ENCODE measurements at regions not wholly inside any gene's neighbourhood (a gene's known extent, or its start where the extent isn't known, plus 50 kb on each side); places are given as distances from the start of the nearest gene placed in this dataset.
"Not testable (repeated sequence)": the region's sequence is repeated elsewhere in the genome, so short reads cannot be mapped to it uniquely, and the experiment has no call there.

GRCh38 chr13:89383891-89384290, 1712.7 kb downstream of the SLITRK5 start:
- WGBS, 3 donors: 79 to 91% (median 82%) methylated on average over 1 of the region's 1 CpG
- Histone ChIP-seq H3K9me3 (no peaks in the 10 kb centered on the region), H3K4me1 (ENCODE audit: insufficient read depth) (no peaks in the 10 kb centered on the region), H3K4me3 (no peak overlapping the region), H3K27me3 (no peaks in the 10 kb centered on the region), H3K36me3 (no peaks in the 10 kb centered on the region), H3K27ac (no peak overlapping the region)
- TF ChIP-seq POLR2A (IDR thresholded peaks at IDR 0.05) (no peak), EP300 (IDR thresholded peaks at IDR 0.05) (no peak), CTCF (IDR thresholded peaks at IDR 0.05) (no peak)
- no peak for DNase-seq
- intact Hi-C loops (cut with DNase I): no loop called here

GRCh38 chr13:89393758-89394304, 1722.7 kb downstream of the SLITRK5 start:
- Histone ChIP-seq H3K27ac (no peak overlapping the region), H3K4me3 (no peak overlapping the region), H3K4me1 (ENCODE audit: insufficient read depth) (no peaks in the 10 kb centered on the region), H3K9me3 (no peaks in the 10 kb centered on the region), H3K36me3 (no peaks in the 10 kb centered on the region), H3K27me3 (no peaks in the 10 kb centered on the region)
- no peak for TF ChIP-seq CTCF (IDR thresholded peaks at IDR 0.05)
- TF ChIP-seq EP300 (IDR thresholded peaks at IDR 0.05): no peak
- no peak for TF ChIP-seq POLR2A (IDR thresholded peaks at IDR 0.05)
- intact Hi-C loops (cut with DNase I): no loop called here
- no peak for DNase-seq
- WGBS, 3 donors: 42 to 56% (median 49%) methylated on average over 4 of the region's 4 CpGs

- Histone ChIP-seq H3K27me3 (no peaks in the 10 kb centered on the region), H3K4me3 (no peak overlapping the region), H3K9me3 (no peaks in the 10 kb centered on the region), H3K4me1 (ENCODE audit: insufficient read depth) (no peaks in the 10 kb centered on the region), H3K27ac (no peak overlapping the region), H3K36me3 (no peaks in the 10 kb centered on the region)
- TF ChIP-seq POLR2A (IDR thresholded peaks at IDR 0.05) (no peak), CTCF (IDR thresholded peaks at IDR 0.05) (no peak), EP300 (IDR thresholded peaks at IDR 0.05) (no peak)
- 4 to 6% (median 4%) methylated on average over 2 of the region's 2 CpGs for WGBS, 3 donors
- DNase-seq: no peak
- intact Hi-C loops (cut with DNase I): no loop called here
Observed at GRCh38 chr13:89401264-89401675, 1730.1 kb downstream of the SLITRK5 start.

- Histone ChIP-seq H3K4me3 (no peak overlapping the region), H3K27me3 (no peaks in the 10 kb centered on the region), H3K36me3 (no peaks in the 10 kb centered on the region), H3K9me3 (no peaks in the 10 kb centered on the region), H3K27ac (no peak overlapping the region), H3K4me1 (ENCODE audit: insufficient read depth) (no peaks in the 10 kb centered on the region)
- DNase-seq: no peak
- 90 to 100% (median 96%) methylated on average over 1 of the region's 1 CpG for WGBS, 3 donors
- TF ChIP-seq CTCF (IDR thresholded peaks at IDR 0.05): no peak
- no peak for TF ChIP-seq EP300 (IDR thresholded peaks at IDR 0.05)
- TF ChIP-seq POLR2A (IDR thresholded peaks at IDR 0.05): no peak
- intact Hi-C loops (cut with DNase I): no loop called here
Observed at GRCh38 chr13:89402211-89402610, 1731.0 kb downstream of the SLITRK5 start.

- 91 to 96% (median 92%) methylated on average over 6 of the region's 6 CpGs for WGBS, 3 donors
- H3K27me3 ChIP-seq; H3K27ac ChIP-seq; H3K4me1 ChIP-seq (ENCODE audit: insufficient read depth); H3K4me3 ChIP-seq; H3K9me3 ChIP-seq; H3K36me3 ChIP-seq; DNase-seq; intact Hi-C loops (cut with DNase I): not testable (repeated sequence)
Observed at GRCh38 chr13:89406096-89406495, 1734.9 kb downstream of the SLITRK5 start.

Measured in ovary (tissue), 7 donors.